ENCODE measurements at regions not wholly inside any gene's neighbourhood (a gene's known extent, or its start where the extent isn't known, plus 50 kb on each side); places are given as distances from the start of the nearest gene placed in this dataset.

GRCh38 chr20:1712634-1713624, 55.4 kb upstream of the SIRPG start:
- Histone ChIP-seq H3K4me2 (ENCODE audit: low read length) (no peak overlapping the region), H3K27me3 (ENCODE audit: insufficient read depth, low read length) (no peaks in the 10 kb centered on the region)

DNA sequence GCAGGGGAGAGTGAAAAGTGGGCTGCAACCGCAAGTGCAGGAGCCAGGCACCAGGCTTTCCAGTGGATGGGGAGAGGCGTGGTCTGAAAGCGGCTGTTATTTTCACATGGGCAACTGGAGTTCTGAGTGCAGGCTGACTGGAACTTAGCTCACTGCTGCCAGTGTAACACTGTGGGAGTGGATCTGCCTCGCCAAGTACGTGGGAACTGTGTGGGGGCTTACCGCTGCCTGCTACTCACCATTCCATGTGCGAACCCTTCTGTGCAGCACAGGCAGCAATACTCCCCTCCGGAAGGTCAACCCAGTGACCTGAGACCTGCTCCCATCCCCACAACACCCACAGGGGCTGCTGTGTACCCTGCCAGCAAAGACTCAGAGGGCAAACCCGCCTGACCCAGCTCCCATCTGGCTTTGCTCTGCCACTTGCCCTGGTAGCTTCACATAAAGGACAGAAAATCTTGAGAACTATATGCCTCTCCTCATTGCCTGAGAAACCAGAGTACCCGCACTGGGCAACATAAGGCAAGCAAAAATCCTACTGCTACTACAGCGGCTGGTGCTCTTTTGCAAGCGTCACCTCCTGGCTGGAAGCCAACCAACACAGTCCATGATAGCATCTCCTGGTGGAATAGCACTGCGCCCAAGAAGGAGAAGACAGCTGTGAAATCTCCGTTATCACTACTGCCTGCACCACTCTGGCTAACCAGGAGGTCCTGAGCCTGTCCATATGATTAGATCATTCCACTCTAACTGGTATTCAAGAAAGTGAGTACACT, 54.4 kb upstream of the SIRPG start:
- Histone ChIP-seq H3K79me2 (ENCODE audit: insufficient read depth, low read length) (no peaks in the 10 kb centered on the region), H3K27me3 (ENCODE audit: insufficient read depth, low read length) (no peaks in the 10 kb centered on the region), H3K9ac (ENCODE audit: low read length) (no peak overlapping the region), H3K9me2 (ENCODE audit: low read depth, low read length) (no peaks in the 10 kb centered on the region), H4K20me1 (ENCODE audit: insufficient read depth, low read length) (no peaks in the 10 kb centered on the region), H3K4me2 (ENCODE audit: low read length) (no peak overlapping the region), H3K9me3 (ENCODE audit: low read length) (no peaks in the 10 kb centered on the region), H3K27ac (ENCODE audit: low read depth, low read length, poor library complexity, severe bottlenecking) (no peak overlapping the region), H3K4me1 (ENCODE audit: insufficient read depth, low read length, severe bottlenecking) (no peaks in the 10 kb centered on the region), H2AFZ (ENCODE audit: low read length) (no peak overlapping the region), H3F3A (ENCODE audit: insufficient read depth, low read length) (no peaks in the 10 kb centered on the region), H3K36me3 (ENCODE audit: insufficient read depth, low read length) (no peaks in the 10 kb centered on the region), H3K4me3 (ENCODE audit: low read depth, low read length, poor library complexity, severe bottlenecking) (no peak overlapping the region)
- TF ChIP-seq EZH2 (IDR thresholded peaks at IDR 0.05; ENCODE audit: borderline replicate concordance, low read length): no peak
- TF ChIP-seq, protein P1, sequence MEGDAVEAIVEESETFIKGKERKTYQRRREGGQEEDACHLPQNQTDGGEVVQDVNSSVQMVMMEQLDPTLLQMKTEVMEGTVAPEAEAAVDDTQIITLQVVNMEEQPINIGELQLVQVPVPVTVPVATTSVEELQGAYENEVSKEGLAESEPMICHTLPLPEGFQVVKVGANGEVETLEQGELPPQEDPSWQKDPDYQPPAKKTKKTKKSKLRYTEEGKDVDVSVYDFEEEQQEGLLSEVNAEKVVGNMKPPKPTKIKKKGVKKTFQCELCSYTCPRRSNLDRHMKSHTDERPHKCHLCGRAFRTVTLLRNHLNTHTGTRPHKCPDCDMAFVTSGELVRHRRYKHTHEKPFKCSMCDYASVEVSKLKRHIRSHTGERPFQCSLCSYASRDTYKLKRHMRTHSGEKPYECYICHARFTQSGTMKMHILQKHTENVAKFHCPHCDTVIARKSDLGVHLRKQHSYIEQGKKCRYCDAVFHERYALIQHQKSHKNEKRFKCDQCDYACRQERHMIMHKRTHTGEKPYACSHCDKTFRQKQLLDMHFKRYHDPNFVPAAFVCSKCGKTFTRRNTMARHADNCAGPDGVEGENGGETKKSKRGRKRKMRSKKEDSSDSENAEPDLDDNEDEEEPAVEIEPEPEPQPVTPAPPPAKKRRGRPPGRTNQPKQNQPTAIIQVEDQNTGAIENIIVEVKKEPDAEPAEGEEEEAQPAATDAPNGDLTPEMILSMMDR (IDR thresholded peaks at IDR 0.05; ENCODE audit: low read length): no peak

More at GRCh38 chr20:1712634-1713624, 55.4 kb upstream of the SIRPG start:
- H3F3A ChIP-seq (ENCODE audit: insufficient read depth, low read length): no peaks in the 10 kb centered on the region
- H4K20me1 ChIP-seq (ENCODE audit: insufficient read depth, low read length): no peaks in the 10 kb centered on the region
- H3K79me2 ChIP-seq (ENCODE audit: insufficient read depth, low read length): no peaks in the 10 kb centered on the region
- no peaks in the 10 kb centered on the region for H3K36me3 ChIP-seq (ENCODE audit: insufficient read depth, low read length)
- no peak for TF ChIP-seq EZH2 (IDR thresholded peaks at IDR 0.05; ENCODE audit: borderline replicate concordance, low read length)
- TF ChIP-seq, protein P1 (IDR thresholded peaks at IDR 0.05; ENCODE audit: low read length): no peak
- no peaks in the 10 kb centered on the region for H3K9me2 ChIP-seq (ENCODE audit: low read depth, low read length)
- H2AFZ ChIP-seq (ENCODE audit: low read length): no peak overlapping the region
- no peak overlapping the region for H3K4me3 ChIP-seq (ENCODE audit: low read depth, low read length, poor library complexity, severe bottlenecking)
- no peak overlapping the region for H3K27ac ChIP-seq (ENCODE audit: low read depth, low read length, poor library complexity, severe bottlenecking)
- H3K4me1 ChIP-seq (ENCODE audit: insufficient read depth, low read length, severe bottlenecking): no peaks in the 10 kb centered on the region
- H3K9me3 ChIP-seq (ENCODE audit: low read length): no peaks in the 10 kb centered on the region
- H3K9ac ChIP-seq (ENCODE audit: low read length): no peak overlapping the region

DNA sequence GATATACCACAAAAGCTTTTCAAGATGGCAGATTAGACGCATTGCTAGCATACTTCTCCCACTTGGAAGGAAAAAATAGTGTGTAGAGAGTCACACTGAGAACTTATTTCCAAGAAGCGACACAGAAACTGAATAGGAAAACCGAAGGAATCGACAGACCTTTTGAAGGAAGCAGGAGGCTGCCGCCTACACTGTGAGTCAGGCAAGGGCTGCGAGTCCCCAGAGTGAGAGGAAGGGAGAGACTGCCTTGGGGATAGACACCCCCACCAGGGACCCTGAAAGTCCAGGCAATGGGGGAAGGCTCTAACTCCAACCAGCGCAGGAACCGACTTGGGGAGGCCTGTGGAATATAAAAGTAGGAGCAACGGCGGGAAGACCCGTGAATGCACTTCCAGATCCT, 53.7 kb upstream of the SIRPG start:
- TF ChIP-seq EZH2 (IDR thresholded peaks at IDR 0.05; ENCODE audit: borderline replicate concordance, low read length): no peak
- TF ChIP-seq, protein P1 (IDR thresholded peaks at IDR 0.05; ENCODE audit: low read length): no peak
- no peak overlapping the region for H2AFZ ChIP-seq (ENCODE audit: low read length)
- H3K27me3 ChIP-seq (ENCODE audit: insufficient read depth, low read length): no peaks in the 10 kb centered on the region
- no peaks in the 10 kb centered on the region for H3F3A ChIP-seq (ENCODE audit: insufficient read depth, low read length)
- H4K20me1 ChIP-seq (ENCODE audit: insufficient read depth, low read length): no peaks in the 10 kb centered on the region
- no peak overlapping the region for H3K27ac ChIP-seq (ENCODE audit: low read depth, low read length, poor library complexity, severe bottlenecking)
- no peaks in the 10 kb centered on the region for H3K79me2 ChIP-seq (ENCODE audit: insufficient read depth, low read length)
- no peak overlapping the region for H3K4me2 ChIP-seq (ENCODE audit: low read length)
- no peaks in the 10 kb centered on the region for H3K36me3 ChIP-seq (ENCODE audit: insufficient read depth, low read length)
- H3K4me3 ChIP-seq (ENCODE audit: low read depth, low read length, poor library complexity, severe bottlenecking): no peak overlapping the region
- no peaks in the 10 kb centered on the region for H3K9me3 ChIP-seq (ENCODE audit: low read length)
- no peak overlapping the region for H3K9ac ChIP-seq (ENCODE audit: low read length)
- no peaks in the 10 kb centered on the region for H3K4me1 ChIP-seq (ENCODE audit: insufficient read depth, low read length, severe bottlenecking)
- no peaks in the 10 kb centered on the region for H3K9me2 ChIP-seq (ENCODE audit: low read depth, low read length)

All from OCI-LY1 (cell line).